ENCODE measurements at regions not wholly inside any gene's neighbourhood (a gene's known extent, or its start where the extent isn't known, plus 50 kb on each side); places are given as distances from the start of the nearest gene placed in this dataset.

DNA sequence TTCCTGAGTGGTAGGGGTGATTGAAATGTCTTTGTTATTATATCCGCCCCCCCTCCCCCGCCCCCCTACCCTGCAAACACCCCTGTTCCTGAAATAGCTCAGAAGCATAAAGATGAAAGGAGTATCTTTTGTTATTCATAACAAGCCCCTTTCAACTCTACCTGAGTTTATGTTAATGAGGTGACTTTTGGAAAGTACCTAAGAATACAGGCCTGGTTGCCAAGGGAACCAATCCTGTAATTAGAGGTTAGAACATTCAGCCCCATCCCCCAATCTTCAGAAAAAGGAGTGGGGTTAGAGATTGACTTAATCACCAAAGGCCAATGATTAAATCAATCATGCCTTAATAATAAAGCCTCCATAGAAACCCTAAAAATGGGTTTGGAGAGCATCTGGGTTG is 979.2 kb upstream of the GJE1 start:
- no peak overlapping the region for H3K27ac ChIP-seq (replicated peaks)
- no peak for DNase-seq
- no peaks in the 10 kb centered on the region for H3K9me3 ChIP-seq (replicated peaks)
- TF ChIP-seq CTCF (IDR thresholded peaks at IDR 0.05; ENCODE audit: borderline replicate concordance) = no peak
- peaks cover 22% of the 10 kb centered on the region for H3K4me1 ChIP-seq
- no peaks in the 10 kb centered on the region for H3K36me3 ChIP-seq
- no peaks in the 10 kb centered on the region for H3K27me3 ChIP-seq (ENCODE audit: low read depth)
- intact Hi-C loops (cut with micrococcal nuclease) = no loop called here
- H3K4me3 ChIP-seq = no peak overlapping the region

- Histone ChIP-seq H3K27me3 (ENCODE audit: low read depth) (no peaks in the 10 kb centered on the region), H3K4me3 (no peak overlapping the region), H3K36me3 (no peaks in the 10 kb centered on the region), H3K9me3 (replicated peaks) (no peaks in the 10 kb centered on the region), H3K27ac (replicated peaks) (no peak overlapping the region), H3K4me1 (peaks cover 19% of the 10 kb centered on the region)
- no peak for TF ChIP-seq CTCF (IDR thresholded peaks at IDR 0.05; ENCODE audit: borderline replicate concordance)
- DNase-seq = no peak
- intact Hi-C loops (cut with micrococcal nuclease) = no loop called here
Measured at GRCh38 chr6:141152951-141153350, 979.8 kb upstream of the GJE1 start.

GRCh38 chr6:141151710-141152417 is 980.9 kb upstream of the GJE1 start:
- H3K27ac ChIP-seq (replicated peaks) = no peak overlapping the region
- H3K36me3 ChIP-seq = no peaks in the 10 kb centered on the region
- no peak for DNase-seq
- peaks cover 19% of the 10 kb centered on the region for H3K4me1 ChIP-seq
- no peaks in the 10 kb centered on the region for H3K27me3 ChIP-seq (ENCODE audit: low read depth)
- TF ChIP-seq CTCF (IDR thresholded peaks at IDR 0.05; ENCODE audit: borderline replicate concordance) = no peak
- intact Hi-C loops (cut with micrococcal nuclease) = no loop called here
- no peak overlapping the region for H3K4me3 ChIP-seq
- H3K9me3 ChIP-seq (replicated peaks) = no peaks in the 10 kb centered on the region

GRCh38 chr6:141141870-141142269 is 990.9 kb upstream of the GJE1 start:
- TF ChIP-seq CTCF (IDR thresholded peaks at IDR 0.05; ENCODE audit: borderline replicate concordance) = no peak
- no peak for DNase-seq
- H3K36me3 ChIP-seq = no peaks in the 10 kb centered on the region
- no peak overlapping the region for H3K27ac ChIP-seq (replicated peaks)
- H3K27me3 ChIP-seq (ENCODE audit: low read depth) = no peaks in the 10 kb centered on the region
- peaks cover 13% of the 10 kb centered on the region for H3K4me1 ChIP-seq
- no peak overlapping the region for H3K4me3 ChIP-seq
- H3K9me3 ChIP-seq (replicated peaks) = no peaks in the 10 kb centered on the region
- intact Hi-C loops (cut with micrococcal nuclease) = no loop called here

DNA sequence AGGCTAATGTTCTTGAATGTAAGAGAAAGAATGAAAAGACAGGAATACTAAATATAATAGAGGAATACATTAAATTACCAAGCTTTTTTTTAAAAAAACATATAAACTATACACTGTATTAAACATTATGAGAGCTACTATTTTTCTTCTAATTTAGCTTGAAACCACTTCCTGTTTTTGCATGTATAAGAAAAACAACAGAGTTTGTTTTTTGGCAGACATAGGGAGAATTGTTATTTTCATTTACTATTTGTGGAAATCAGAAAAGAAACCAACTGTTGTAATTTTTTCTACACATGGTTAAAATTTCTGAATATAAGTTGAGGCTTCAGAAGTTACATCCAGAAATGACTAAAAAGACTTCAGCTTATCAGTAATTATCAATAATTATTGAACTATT is 991.8 kb upstream of the GJE1 start:
- Histone ChIP-seq H3K27ac (replicated peaks) (no peak overlapping the region), H3K36me3 (no peaks in the 10 kb centered on the region), H3K4me1 (peaks cover 13% of the 10 kb centered on the region), H3K9me3 (replicated peaks) (no peaks in the 10 kb centered on the region), H3K4me3 (no peak overlapping the region), H3K27me3 (ENCODE audit: low read depth) (no peaks in the 10 kb centered on the region)
- intact Hi-C loops (cut with micrococcal nuclease) = no loop called here
- no peak for DNase-seq
- no peak for TF ChIP-seq CTCF (IDR thresholded peaks at IDR 0.05; ENCODE audit: borderline replicate concordance)
